PC-9 (cell line): ENCODE measurements at regions not wholly inside any gene's neighbourhood (a gene's known extent, or its start where the extent isn't known, plus 50 kb on each side); places are given as distances from the start of the nearest gene placed in this dataset.

Experiments
- BruUV-seq: library from RNA; stranded (reverse); fragments of 400-500 nt; replicated peaks from 2 replicates; lab custom pipeline; 2021; lab: Mats Ljungman, UMichigan
- CTCF ChIA-PET: fragments of 300-600 bp; sonication (Branson Sonifier 250); formaldehyde crosslinking; loops from one replicate; lab custom pipeline; 2022; ENCODE audit warnings: antibody characterized with exemption; lab: Charles Lee
- POLR2A ChIA-PET: fragments of 300-600 bp; sonication (Branson Sonifier 250); formaldehyde crosslinking; loops from one replicate; lab custom pipeline; 2022; ENCODE audit warnings: antibody characterized with exemption; ENCODE audit not compliant: unreplicated experiment; lab: Charles Lee
- DNase-seq, 2 experiments: peaks; one replicate each; pipeline versions ENCODE4 v3.0.0 to v3.0.0-alpha.2; 2015 to 2022; ENCODE audit warnings: mixed read lengths in 1 of 2
- H2AFZ ChIP-seq: fragments of 200-600 bp; sonication (generic); 2 replicates; pipeline ENCODE4 v1.8.1; 2017; ENCODE audit warnings: antibody characterized with exemption
- H3F3A ChIP-seq: fragments of 200-600 bp; sonication (generic); 2 replicates; pipeline ENCODE4 v1.8.1; 2017; ENCODE audit warnings: antibody characterized with exemption, mild to moderate bottlenecking, low read depth; ENCODE audit not compliant: insufficient read depth
- H3K27ac ChIP-seq: fragments of 200-600 bp; sonication (generic); 2 replicates; pipeline ENCODE4 v1.6.1; 2016; ENCODE audit warnings: mixed run types
- H3K27me3 ChIP-seq: fragments of 200-600 bp; sonication (generic); 2 replicates; pipeline ENCODE4 v1.6.1; 2016; ENCODE audit warnings: low read depth, mixed run types; ENCODE audit not compliant: insufficient read depth
- H3K36me3 ChIP-seq: fragments of 200-600 bp; sonication (generic); 2 replicates; pipeline ENCODE4 v1.6.1; 2016; ENCODE audit warnings: low read depth, mixed run types
- H3K4me1 ChIP-seq: fragments of 200-600 bp; sonication (generic); replicated peaks from 2 replicates; pipeline ENCODE4 v1.6.1; 2016; ENCODE audit warnings: mixed run types; ENCODE audit not compliant: insufficient read depth
- H3K4me2 ChIP-seq: fragments of 200-600 bp; sonication (generic); 2 replicates; pipeline ENCODE4 v1.6.1; 2017; ENCODE audit warnings: mixed run types
- H3K4me3 ChIP-seq: fragments of 200-600 bp; sonication (generic); 2 replicates; pipeline ENCODE4 v1.6.1; 2016; ENCODE audit warnings: mixed run types
- H3K79me2 ChIP-seq: fragments of 200-600 bp; sonication (generic); 2 replicates; pipeline ENCODE4 v1.6.1; 2017; ENCODE audit warnings: low read depth, mixed run types
- H3K9me2 ChIP-seq: fragments of 200-600 bp; sonication (generic); 2 replicates; pipeline ENCODE4 v1.8.1; 2017; ENCODE audit warnings: mild to moderate bottlenecking; ENCODE audit not compliant: insufficient read depth
- H3K9me3 ChIP-seq: fragments of 200-600 bp; sonication (generic); 2 replicates; pipeline ENCODE4 v1.8.1; 2016; ENCODE audit warnings: low read depth; ENCODE audit not compliant: insufficient read depth
- H4K20me1 ChIP-seq: fragments of 200-600 bp; sonication (generic); 2 replicates; pipeline ENCODE4 v1.8.1; 2017; ENCODE audit not compliant: insufficient read depth
- EZH2 ChIP-seq: fragments of 200-600 bp; sonication (generic); IDR thresholded peaks from 2 replicates; pipeline ENCODE4 v1.8.0; 2017; ENCODE audit warnings: antibody characterized with exemption, low read depth
- intact Hi-C: fragments of 100-400 bp; cut with micrococcal nuclease; formaldehyde crosslinking; loops from one replicate; pipeline ENCODE4 v1.10.0; 2022; ENCODE audit not compliant: unreplicated experiment
- TF ChIP-seq, protein P1 (sequence below): fragments of 200-600 bp; sonication (generic); conservative IDR thresholded peaks from 2 replicates; pipeline ENCODE4 v1.6.1; 2017; ENCODE audit warnings: mixed run types, antibody characterized with exemption, mild to moderate bottlenecking, moderate library complexity

DNA sequence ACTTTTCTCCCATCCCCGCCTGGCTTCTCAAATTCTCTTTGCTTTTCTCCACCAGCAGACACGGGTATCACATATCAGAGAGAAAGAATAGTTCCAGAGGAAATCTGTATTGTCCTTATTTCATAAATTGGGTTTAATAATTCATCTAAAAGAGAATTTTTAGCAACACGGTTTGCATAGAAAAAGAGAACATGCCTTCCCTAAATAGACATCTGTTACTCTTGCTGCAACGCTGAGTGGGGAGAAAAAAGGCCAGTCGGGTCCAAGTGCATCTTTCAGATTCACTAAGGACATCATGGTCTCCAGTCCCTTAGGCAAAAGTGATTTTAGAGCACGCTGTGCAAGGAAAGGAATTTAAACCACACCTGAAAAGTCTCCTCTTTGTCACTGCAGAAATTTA lies 201.3 kb downstream of the ABHD5 start:
- intact Hi-C loops = no loop called here
- POLR2A ChIA-PET = no interaction called here
- CTCF ChIA-PET = no interaction called here
- Histone ChIP-seq H3K36me3 (no peaks in the 10 kb centered on the region), H3K27ac (no peak overlapping the region), H3K4me3 (no peak overlapping the region), H3K27me3 (no peaks in the 10 kb centered on the region), H4K20me1 (no peaks in the 10 kb centered on the region), H3K4me1 (no peaks in the 10 kb centered on the region), H3F3A (no peaks in the 10 kb centered on the region), H3K9me3 (peaks cover 5% of the 10 kb centered on the region; the same call in 1 of the 2 replicates), H3K9me2 (no peaks in the 10 kb centered on the region), H3K4me2 (no peak overlapping the region), H3K79me2 (no peaks in the 10 kb centered on the region), H2AFZ (no peak overlapping the region)
- TF ChIP-seq, protein P1, sequence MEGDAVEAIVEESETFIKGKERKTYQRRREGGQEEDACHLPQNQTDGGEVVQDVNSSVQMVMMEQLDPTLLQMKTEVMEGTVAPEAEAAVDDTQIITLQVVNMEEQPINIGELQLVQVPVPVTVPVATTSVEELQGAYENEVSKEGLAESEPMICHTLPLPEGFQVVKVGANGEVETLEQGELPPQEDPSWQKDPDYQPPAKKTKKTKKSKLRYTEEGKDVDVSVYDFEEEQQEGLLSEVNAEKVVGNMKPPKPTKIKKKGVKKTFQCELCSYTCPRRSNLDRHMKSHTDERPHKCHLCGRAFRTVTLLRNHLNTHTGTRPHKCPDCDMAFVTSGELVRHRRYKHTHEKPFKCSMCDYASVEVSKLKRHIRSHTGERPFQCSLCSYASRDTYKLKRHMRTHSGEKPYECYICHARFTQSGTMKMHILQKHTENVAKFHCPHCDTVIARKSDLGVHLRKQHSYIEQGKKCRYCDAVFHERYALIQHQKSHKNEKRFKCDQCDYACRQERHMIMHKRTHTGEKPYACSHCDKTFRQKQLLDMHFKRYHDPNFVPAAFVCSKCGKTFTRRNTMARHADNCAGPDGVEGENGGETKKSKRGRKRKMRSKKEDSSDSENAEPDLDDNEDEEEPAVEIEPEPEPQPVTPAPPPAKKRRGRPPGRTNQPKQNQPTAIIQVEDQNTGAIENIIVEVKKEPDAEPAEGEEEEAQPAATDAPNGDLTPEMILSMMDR = no peak
- no peak for TF ChIP-seq EZH2
- no peak for DNase-seq
- no TSS peak for BruUV-seq

DNA sequence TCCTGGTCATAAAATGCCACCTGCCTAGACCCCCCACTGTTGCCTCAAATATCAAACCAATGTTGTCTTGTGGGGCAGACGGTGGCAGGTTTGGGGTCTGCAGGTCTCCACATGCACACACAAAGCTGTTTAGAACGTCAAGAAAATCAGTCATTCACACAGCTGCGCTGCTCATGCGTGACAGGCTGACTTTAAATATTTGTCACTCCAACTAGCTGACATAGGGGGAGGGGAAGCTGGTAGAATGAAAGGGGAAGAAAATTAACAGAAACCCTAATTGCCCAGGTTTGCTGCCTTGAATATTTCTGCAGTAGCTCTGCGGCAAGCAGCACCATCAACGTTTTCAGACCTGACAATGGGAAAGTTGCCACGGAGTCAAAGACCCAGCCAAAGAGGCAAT lies 201.8 kb downstream of the ABHD5 start:
- no peak for DNase-seq
- H3K4me3 ChIP-seq = no peak overlapping the region
- intact Hi-C loops = no loop called here
- H3K27me3 ChIP-seq = no peaks in the 10 kb centered on the region
- no peaks in the 10 kb centered on the region for H3K36me3 ChIP-seq
- no peaks in the 10 kb centered on the region for H3F3A ChIP-seq
- peaks cover 7% of the 10 kb centered on the region; the same call in 1 of the 2 replicates for H3K9me3 ChIP-seq
- H2AFZ ChIP-seq = no peak overlapping the region
- H3K4me2 ChIP-seq = no peak overlapping the region
- no peaks in the 10 kb centered on the region for H3K4me1 ChIP-seq
- no peak overlapping the region for H3K27ac ChIP-seq
- no TSS peak for BruUV-seq
- no peaks in the 10 kb centered on the region for H4K20me1 ChIP-seq
- POLR2A ChIA-PET = no interaction called here
- no peaks in the 10 kb centered on the region for H3K9me2 ChIP-seq
- H3K79me2 ChIP-seq = no peaks in the 10 kb centered on the region
- TF ChIP-seq EZH2 = no peak
- TF ChIP-seq, protein P1 = no peak
- CTCF ChIA-PET = no interaction called here

DNA sequence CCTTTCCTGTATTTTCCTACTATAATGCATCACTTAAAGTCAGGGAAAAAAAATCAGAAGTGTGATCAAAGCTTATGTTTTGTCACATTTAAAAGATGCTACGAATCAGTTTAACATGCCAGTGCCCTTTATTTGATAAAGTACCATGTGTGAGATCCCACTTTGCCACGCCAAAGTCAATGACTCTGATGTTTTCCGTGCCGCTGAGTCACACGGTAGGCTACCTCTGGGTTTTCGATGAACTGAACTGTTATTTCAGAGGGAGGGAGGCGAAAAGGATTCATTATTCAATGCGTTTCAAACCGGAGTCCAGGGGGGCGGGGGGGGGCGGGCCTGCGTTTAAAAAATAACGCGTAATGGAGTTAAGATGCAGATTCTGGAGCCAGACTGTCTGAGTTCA lies 203.0 kb downstream of the ABHD5 start:
- CTCF ChIA-PET = interaction anchor here (0.5 to 0.7 kb wide), 2 partner anchors 51 to 295 kb away, joined by 4 to 6 read pairs; no protein-coding TSS in a partner anchor
- POLR2A ChIA-PET = no interaction called here
- Histone ChIP-seq H3K4me3 (peak overlapping the region; percentile 52), H3K9me3 (peaks cover 7% of the 10 kb centered on the region; the same call in 1 of the 2 replicates), H3K9me2 (no peaks in the 10 kb centered on the region), H3K36me3 (no peaks in the 10 kb centered on the region), H3K4me1 (no peaks in the 10 kb centered on the region), H3K4me2 (peak overlapping the region; percentile 72), H3K27ac (no peak overlapping the region), H3K27me3 (no peaks in the 10 kb centered on the region), H3K79me2 (no peaks in the 10 kb centered on the region), H4K20me1 (no peaks in the 10 kb centered on the region), H2AFZ (peak overlapping the region; percentile 71; the same call in 1 of the 2 replicates), H3F3A (no peaks in the 10 kb centered on the region)
- no TSS peak for BruUV-seq
- no peak for TF ChIP-seq EZH2
- TF ChIP-seq, protein P1 = no peak
- intact Hi-C loops = loop anchor here (2.0 kb wide), 1 partner anchor 15 kb away; no protein-coding TSS in a partner anchor
- no peak for DNase-seq
